CD4-positive, CD25-positive, alpha-beta regulatory T cell (primary cell): ENCODE measurements at regions not wholly inside any gene's neighbourhood (a gene's known extent, or its start where the extent isn't known, plus 50 kb on each side); places are given as distances from the start of the nearest gene placed in this dataset.

Source experiments
- ATAC-seq, 2 donors: fragments of 150-1000 bp; cut with Tn5 transposase; one replicate each; pipeline ENCODE4 v1.10.0; 2021; ENCODE audit warnings: low read depth in 2 of 2, moderate number of reproducible peaks in 2 of 2, moderate library complexity in 1 of 2
- DNase-seq, 3 donors: peaks; one replicate each; pipeline versions ENCODE4 v3.0.0 to v3.0.0-alpha.2; 2012 to 2022; ENCODE audit warnings: mixed read lengths in 1 of 3
- H3K27ac ChIP-seq: one replicate; pipeline ENCODE4 v1.7.0; 2013; ENCODE audit warnings: mild to moderate bottlenecking, low read length; ENCODE audit not compliant: insufficient read depth, poor library complexity, severe bottlenecking
- H3K27me3 ChIP-seq: one replicate; pipeline ENCODE4 v1.7.0; 2013; ENCODE audit warnings: low read length; ENCODE audit not compliant: control insufficient read depth, insufficient read depth
- H3K36me3 ChIP-seq: one replicate; pipeline ENCODE4 v1.7.0; 2013; ENCODE audit warnings: mild to moderate bottlenecking, low read length, moderate library complexity; ENCODE audit not compliant: control insufficient read depth, insufficient read depth
- H3K4me1 ChIP-seq: 2 replicates; pipeline ENCODE4 v1.7.0; 2013; ENCODE audit warnings: mild to moderate bottlenecking, low read length; ENCODE audit not compliant: insufficient read depth, control insufficient read depth, poor library complexity, severe bottlenecking
- H3K4me3 ChIP-seq: one replicate; pipeline ENCODE4 v1.7.0; 2013; ENCODE audit warnings: low read depth, mild to moderate bottlenecking, low read length, moderate library complexity
- H3K9me3 ChIP-seq, 2 experiments: 1 replicate in 1 of 2; 2 replicates in 1 of 2; pipeline ENCODE4 v1.7.0; 2013; ENCODE audit warnings: low read length in 2 of 2, mild to moderate bottlenecking in 1 of 2, moderate library complexity in 1 of 2; ENCODE audit not compliant: control insufficient read depth in 2 of 2
- H3K27ac Mint-ChIP-seq, 3 donors: one replicate each; pipeline ENCODE4 v1.8.0; 2020 to 2022; ENCODE audit warnings: mild to moderate bottlenecking in 3 of 3, mixed read lengths in 3 of 3, moderate library complexity in 2 of 3
- H3K27me3 Mint-ChIP-seq: one replicate; pipeline ENCODE4 v1.8.0; 2022; ENCODE audit warnings: mild to moderate bottlenecking, mixed read lengths
- H3K36me3 Mint-ChIP-seq: one replicate; pipeline ENCODE4 v1.8.0; 2020; ENCODE audit warnings: mixed read lengths
- H3K4me1 Mint-ChIP-seq, 4 donors: one replicate each; pipeline ENCODE4 v1.8.0; 2020 to 2022; ENCODE audit warnings: mixed read lengths in 4 of 4, mild to moderate bottlenecking in 1 of 4
- H3K4me3 Mint-ChIP-seq, 4 donors: one replicate each; pipeline ENCODE4 v1.8.0; 2020 to 2022; ENCODE audit warnings: mild to moderate bottlenecking in 4 of 4, mixed read lengths in 4 of 4, moderate library complexity in 3 of 4
- H3K9me3 Mint-ChIP-seq, 7 donors: one replicate each; pipeline ENCODE4 v1.8.0; 2020 to 2022; ENCODE audit warnings: mixed read lengths in 7 of 7, mild to moderate bottlenecking in 3 of 7, moderate library complexity in 2 of 7

DNA sequence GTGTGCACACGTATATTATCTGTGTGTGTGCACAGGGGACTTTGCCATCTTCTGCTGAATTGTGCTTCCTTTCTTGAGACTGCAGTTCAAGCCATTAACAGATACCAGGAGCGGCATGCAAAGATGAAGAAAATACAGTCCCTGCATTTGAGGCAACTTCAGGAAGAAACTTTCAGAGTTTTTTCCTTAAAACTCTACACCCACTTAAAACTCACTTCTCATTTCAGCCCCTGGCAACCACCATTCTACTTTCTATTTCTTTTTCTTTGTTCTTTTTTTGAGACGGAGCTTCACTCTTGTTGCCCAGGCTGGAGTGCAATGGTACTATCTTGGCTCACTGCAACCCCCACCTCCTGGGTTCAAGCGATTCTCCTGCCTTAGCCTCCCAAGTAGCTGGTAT is 448.9 kb upstream of the ZMIZ1 start:
- Mint-ChIP-seq H3K27ac (no peak overlapping the region), H3K4me3 (no peak overlapping the region), H3K4me1 (no peaks in the 10 kb centered on the region), H3K36me3 (no peaks in the 10 kb centered on the region), H3K27me3 (peaks cover 6% of the 10 kb centered on the region), H3K9me3 (peaks cover 0 to 3% (median 0%) of the 10 kb centered on the region in 7 donors)
- Histone ChIP-seq H3K27me3 (no peaks in the 10 kb centered on the region), H3K27ac (no peak overlapping the region), H3K36me3 (no peaks in the 10 kb centered on the region), H3K9me3 (no peaks in the 10 kb centered on the region), H3K4me3 (no peak overlapping the region), H3K4me1 (no peaks in the 10 kb centered on the region)
- no peak for DNase-seq
- ATAC-seq: no peak

DNA sequence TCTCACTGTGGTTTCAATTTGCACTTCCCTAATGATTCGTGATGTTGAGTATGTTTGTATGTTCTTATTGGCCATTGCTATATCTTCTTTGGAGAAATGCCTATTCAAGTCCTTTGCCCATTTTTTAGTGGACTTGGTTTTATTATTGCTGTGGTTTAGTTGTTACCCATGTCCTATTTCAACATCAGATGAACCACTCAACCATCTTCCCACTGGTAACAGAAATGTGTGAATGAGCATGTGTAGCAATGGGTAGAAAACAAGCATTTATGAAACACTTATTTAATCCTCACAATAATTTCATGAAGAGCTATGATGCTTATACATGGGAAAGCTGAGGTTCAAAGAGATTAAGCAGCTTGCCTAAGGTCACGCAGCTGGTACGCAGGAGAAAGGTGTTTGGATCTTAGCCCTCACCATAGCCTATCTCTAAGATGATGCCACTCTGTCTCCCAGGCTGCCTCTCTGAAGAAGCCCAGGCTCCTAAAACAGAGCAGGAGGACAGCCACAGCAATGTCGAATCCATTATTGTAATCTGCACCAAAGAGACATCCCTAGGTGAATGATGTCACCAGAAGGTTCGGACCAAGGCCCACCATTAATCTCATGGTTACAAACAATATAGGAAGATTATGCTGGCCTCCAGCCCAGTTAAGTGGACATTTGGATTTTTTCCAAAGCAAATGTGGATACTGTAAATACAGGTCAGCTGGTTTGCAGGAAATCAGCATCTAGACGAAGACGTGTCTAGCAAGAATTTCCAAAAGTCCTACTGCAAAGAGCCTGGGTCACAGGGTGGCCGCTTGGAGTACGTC is 447.6 kb upstream of the ZMIZ1 start:
- no peak overlapping the region for H3K4me3 Mint-ChIP-seq
- peaks cover 6% of the 10 kb centered on the region for H3K27me3 Mint-ChIP-seq
- H3K4me1 Mint-ChIP-seq: no peaks in the 10 kb centered on the region
- Histone ChIP-seq H3K36me3 (no peaks in the 10 kb centered on the region), H3K4me1 (no peaks in the 10 kb centered on the region), H3K27ac (no peak overlapping the region), H3K9me3 (no peaks in the 10 kb centered on the region), H3K4me3 (no peak overlapping the region), H3K27me3 (no peaks in the 10 kb centered on the region)
- no peaks in the 10 kb centered on the region for H3K36me3 Mint-ChIP-seq
- ATAC-seq (no peak), DNase-seq (no peak)
- H3K27ac Mint-ChIP-seq: no peak overlapping the region
- peaks cover 0 to 3% (median 0%) of the 10 kb centered on the region in 7 donors for H3K9me3 Mint-ChIP-seq

DNA sequence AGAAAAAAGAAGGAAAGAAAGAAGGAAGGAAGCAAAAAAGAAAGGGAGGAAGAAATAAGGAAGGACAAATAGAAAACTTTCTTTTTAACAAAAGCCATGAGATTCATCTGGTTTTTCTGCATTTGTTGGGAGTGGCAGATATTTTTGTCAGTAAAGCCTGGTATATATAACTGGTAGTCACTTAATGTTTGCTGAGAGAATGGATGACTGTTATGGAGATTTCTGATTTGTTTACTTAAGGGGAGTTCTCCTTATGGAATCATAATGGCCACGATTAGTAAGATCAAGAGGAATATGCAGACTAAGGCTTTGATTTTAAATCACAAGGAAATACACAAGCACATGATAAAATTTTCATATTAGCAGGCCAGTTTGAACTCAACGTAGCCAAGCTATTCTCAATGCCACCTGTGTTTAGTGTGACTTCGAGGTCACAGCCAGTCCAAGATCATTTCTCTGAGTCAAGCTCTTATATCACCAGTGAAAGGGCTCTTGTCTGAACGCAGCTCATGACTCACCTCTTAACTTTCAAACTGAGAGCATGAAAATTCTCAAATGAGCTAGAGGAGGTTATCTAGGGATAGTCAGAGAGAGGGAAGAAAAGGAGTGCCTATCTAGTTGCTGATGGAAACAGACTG is 445.1 kb upstream of the ZMIZ1 start:
- H3K27me3 Mint-ChIP-seq: peaks cover 6% of the 10 kb centered on the region
- Histone ChIP-seq H3K4me1 (no peaks in the 10 kb centered on the region), H3K27me3 (no peaks in the 10 kb centered on the region), H3K36me3 (no peaks in the 10 kb centered on the region), H3K27ac (no peak overlapping the region), H3K9me3 (no peaks in the 10 kb centered on the region), H3K4me3 (no peak overlapping the region)
- no peak overlapping the region for H3K4me3 Mint-ChIP-seq
- H3K36me3 Mint-ChIP-seq: no peaks in the 10 kb centered on the region
- ATAC-seq (no peak), DNase-seq (no peak)
- no peaks in the 10 kb centered on the region for H3K4me1 Mint-ChIP-seq
- peaks cover 0 to 3% (median 0%) of the 10 kb centered on the region in 7 donors for H3K9me3 Mint-ChIP-seq
- H3K27ac Mint-ChIP-seq: no peak overlapping the region

DNA sequence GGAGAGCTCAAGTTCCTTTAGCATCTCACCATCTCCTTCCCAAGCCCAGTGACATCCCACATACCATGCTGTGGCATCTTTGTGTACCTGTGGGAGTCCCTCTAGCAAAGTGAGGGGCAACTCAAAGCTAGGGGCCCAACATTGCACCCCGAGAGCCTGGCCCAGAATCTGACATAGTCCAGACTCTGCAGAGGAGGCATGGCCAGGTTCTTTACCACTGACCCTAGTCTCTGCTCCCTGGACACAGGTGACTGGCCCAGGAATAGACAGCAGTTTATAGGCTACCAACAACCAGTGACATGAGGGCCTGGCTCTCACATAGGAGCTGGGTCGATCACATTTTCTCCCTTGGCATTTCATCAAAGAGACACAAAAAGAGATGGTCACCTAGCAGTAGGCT is 444.0 kb upstream of the ZMIZ1 start:
- Mint-ChIP-seq H3K4me3 (no peak overlapping the region), H3K27me3 (peaks cover 6% of the 10 kb centered on the region), H3K9me3 (peaks cover 0 to 3% (median 0%) of the 10 kb centered on the region in 7 donors), H3K36me3 (no peaks in the 10 kb centered on the region), H3K27ac (no peak overlapping the region), H3K4me1 (no peaks in the 10 kb centered on the region)
- no peak overlapping the region for H3K4me3 ChIP-seq
- no peak for ATAC-seq
- H3K36me3 ChIP-seq: no peaks in the 10 kb centered on the region
- no peak for DNase-seq
- no peak overlapping the region for H3K27ac ChIP-seq
- no peaks in the 10 kb centered on the region for H3K27me3 ChIP-seq
- no peaks in the 10 kb centered on the region for H3K9me3 ChIP-seq
- H3K4me1 ChIP-seq: no peaks in the 10 kb centered on the region

DNA sequence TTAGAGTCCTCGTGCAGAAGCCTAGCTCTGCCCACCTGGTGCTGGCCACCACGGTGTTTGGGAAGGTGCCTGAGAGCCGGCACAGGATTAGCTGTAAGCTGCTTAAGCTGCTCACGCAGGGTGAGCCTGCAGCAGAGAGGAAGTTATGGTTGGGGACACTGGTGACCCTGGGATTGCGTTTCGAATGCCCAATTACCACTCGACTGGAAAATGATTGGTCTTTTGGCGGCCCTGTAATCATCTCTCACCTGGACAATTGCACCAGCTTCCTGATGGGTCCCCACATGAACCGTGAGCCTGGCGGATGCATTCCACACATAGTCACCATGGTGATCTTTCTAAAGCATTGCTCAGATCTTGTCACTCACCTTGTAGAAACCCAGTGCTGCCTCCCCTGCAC is 442.3 kb upstream of the ZMIZ1 start:
- Histone ChIP-seq H3K27ac (no peak overlapping the region), H3K4me1 (no peaks in the 10 kb centered on the region), H3K4me3 (no peak overlapping the region), H3K9me3 (no peaks in the 10 kb centered on the region), H3K27me3 (no peaks in the 10 kb centered on the region), H3K36me3 (no peaks in the 10 kb centered on the region)
- H3K9me3 Mint-ChIP-seq: no peaks in the 10 kb centered on the region
- H3K36me3 Mint-ChIP-seq: no peaks in the 10 kb centered on the region
- H3K27ac Mint-ChIP-seq: peak overlapping the region in 1 of 3 donors; percentile 1
- H3K4me1 Mint-ChIP-seq: no peaks in the 10 kb centered on the region
- DNase-seq: no peak
- H3K27me3 Mint-ChIP-seq: peaks cover 6% of the 10 kb centered on the region
- no peak for ATAC-seq
- H3K4me3 Mint-ChIP-seq: no peak overlapping the region

DNA sequence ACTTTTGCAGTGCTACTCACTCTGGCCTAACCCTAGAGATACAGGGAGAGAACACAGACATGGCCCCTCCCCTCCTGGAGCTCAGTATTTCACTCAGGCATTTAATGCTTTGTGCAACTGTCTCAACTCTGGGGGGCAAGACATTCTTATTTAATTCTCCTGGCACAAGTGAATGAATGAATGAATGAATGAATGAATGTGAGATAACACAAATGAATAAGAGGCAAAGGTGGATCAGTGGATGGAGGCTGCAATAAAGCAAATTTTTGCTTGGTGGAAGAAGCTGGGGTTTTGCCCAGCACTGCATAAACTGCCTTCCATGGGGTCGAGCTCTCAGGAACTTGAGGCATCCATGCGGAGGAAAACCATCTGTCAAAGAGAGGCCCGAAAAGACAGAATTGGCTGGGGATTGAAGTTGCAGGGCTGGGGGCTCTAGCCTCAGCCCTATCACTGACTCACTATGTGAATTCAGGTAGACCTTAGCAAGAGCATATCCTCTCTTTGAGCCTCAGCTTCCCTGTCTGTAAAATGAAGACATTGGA is 441.4 kb upstream of the ZMIZ1 start:
- no peaks in the 10 kb centered on the region for H3K4me1 ChIP-seq
- H3K27me3 ChIP-seq: no peaks in the 10 kb centered on the region
- no peaks in the 10 kb centered on the region for H3K36me3 ChIP-seq
- Mint-ChIP-seq H3K4me1 (no peaks in the 10 kb centered on the region), H3K4me3 (no peak overlapping the region), H3K27ac (no peak overlapping the region), H3K36me3 (no peaks in the 10 kb centered on the region), H3K27me3 (peaks cover 6% of the 10 kb centered on the region), H3K9me3 (no peaks in the 10 kb centered on the region)
- DNase-seq (no peak), ATAC-seq (no peak)
- no peaks in the 10 kb centered on the region for H3K9me3 ChIP-seq
- no peak overlapping the region for H3K27ac ChIP-seq
- no peak overlapping the region for H3K4me3 ChIP-seq

DNA sequence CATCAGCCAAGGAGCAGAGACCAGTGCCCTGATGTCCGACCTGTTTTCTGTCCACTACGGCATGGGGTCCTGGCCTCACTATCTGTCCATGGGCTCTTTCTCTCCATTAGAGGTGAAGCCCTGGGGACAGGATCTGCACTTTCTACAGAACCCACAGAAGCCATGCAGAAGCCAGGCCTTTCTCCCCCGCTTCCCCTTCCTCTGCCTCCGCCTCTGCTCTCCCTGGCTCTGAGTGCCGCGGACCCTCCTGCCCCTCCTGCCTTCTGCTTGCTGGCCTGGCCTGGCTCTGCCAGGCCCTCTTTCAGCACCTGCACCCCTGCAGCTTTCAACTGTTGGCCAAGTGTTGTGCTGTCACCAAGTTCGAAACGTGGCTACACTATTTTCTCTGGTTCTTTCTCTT is 439.8 kb upstream of the ZMIZ1 start:
- Mint-ChIP-seq H3K36me3 (no peaks in the 10 kb centered on the region), H3K4me1 (no peaks in the 10 kb centered on the region), H3K9me3 (no peaks in the 10 kb centered on the region), H3K27ac (no peak overlapping the region), H3K27me3 (no peaks in the 10 kb centered on the region), H3K4me3 (no peak overlapping the region)
- no peaks in the 10 kb centered on the region for H3K36me3 ChIP-seq
- H3K9me3 ChIP-seq: no peaks in the 10 kb centered on the region
- H3K27ac ChIP-seq: no peak overlapping the region
- no peak overlapping the region for H3K4me3 ChIP-seq
- no peak for DNase-seq
- no peaks in the 10 kb centered on the region for H3K27me3 ChIP-seq
- ATAC-seq: no peak
- H3K4me1 ChIP-seq: no peaks in the 10 kb centered on the region

DNA sequence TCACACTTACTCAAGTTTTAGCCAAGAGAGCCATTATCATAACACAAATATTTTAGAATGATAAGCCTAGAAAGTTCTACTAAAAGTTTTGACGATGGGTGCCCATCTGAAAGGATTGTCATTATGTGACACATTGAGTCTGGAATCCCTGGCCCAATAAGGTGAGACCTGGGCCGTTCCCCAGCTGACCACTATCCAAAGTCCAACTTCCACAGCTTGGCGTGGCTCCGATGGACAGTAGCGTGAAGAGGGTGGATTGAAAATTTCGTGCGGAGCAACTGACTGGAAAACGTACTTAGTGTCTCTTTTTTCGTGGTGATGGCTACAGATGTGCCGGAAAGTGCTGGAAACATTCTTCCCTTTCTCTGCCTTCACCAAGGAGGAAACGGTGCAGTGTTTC is 439.0 kb upstream of the ZMIZ1 start:
- Histone ChIP-seq H3K36me3 (no peaks in the 10 kb centered on the region), H3K4me1 (no peaks in the 10 kb centered on the region), H3K4me3 (no peak overlapping the region), H3K27me3 (no peaks in the 10 kb centered on the region), H3K27ac (no peak overlapping the region), H3K9me3 (no peaks in the 10 kb centered on the region)
- no peak for DNase-seq
- H3K36me3 Mint-ChIP-seq: no peaks in the 10 kb centered on the region
- ATAC-seq: no peak
- H3K9me3 Mint-ChIP-seq: no peaks in the 10 kb centered on the region
- H3K4me1 Mint-ChIP-seq: no peaks in the 10 kb centered on the region
- no peaks in the 10 kb centered on the region for H3K27me3 Mint-ChIP-seq
- H3K4me3 Mint-ChIP-seq: no peak overlapping the region
- H3K27ac Mint-ChIP-seq: no peak overlapping the region
